22Rv1 (cell line): ENCODE measurements at regions not wholly inside any gene's neighbourhood (a gene's known extent, or its start where the extent isn't known, plus 50 kb on each side); places are given as distances from the start of the nearest gene placed in this dataset.

Source experiments
- CTCF ChIP-seq: fragments of 450-650 bp; IDR thresholded peaks from 2 replicates; pipeline ENCODE4 v1.5.1; 2017; ENCODE audit warnings: mild to moderate bottlenecking
- ZFX ChIP-seq: fragments of 450-650 bp; IDR thresholded peaks from 2 replicates; pipeline ENCODE4 v1.6.1; 2017; ENCODE audit warnings: antibody characterized with exemption, borderline replicate concordance

DNA sequence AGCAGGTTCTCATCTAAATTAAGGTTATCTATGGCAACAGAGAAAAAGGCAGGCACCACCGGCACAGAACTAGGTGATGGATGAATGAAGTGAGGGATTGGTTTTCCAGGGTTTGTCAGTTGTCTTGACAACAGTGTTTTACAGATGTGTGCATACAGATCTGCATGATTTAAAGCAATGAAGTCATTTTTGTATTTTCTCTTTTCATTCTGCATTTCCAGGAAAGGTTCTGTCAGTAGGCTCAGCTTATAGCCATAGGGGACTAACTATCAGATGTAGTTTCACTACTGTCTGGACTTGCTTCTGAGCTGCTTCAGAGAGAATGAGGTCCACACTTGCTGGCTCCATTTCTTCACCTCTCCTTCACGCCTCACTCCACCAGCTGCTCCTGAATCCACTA, 98.2 kb upstream of the LMO4 start:
- TF ChIP-seq CTCF (no peak), ZFX (no peak)
